GM21390 (cell line): ENCODE measurements at regions not wholly inside any gene's neighbourhood (a gene's known extent, or its start where the extent isn't known, plus 50 kb on each side); places are given as distances from the start of the nearest gene placed in this dataset.
"Not testable (repeated sequence)": the region's sequence is repeated elsewhere in the genome, so short reads cannot be mapped to it uniquely, and the experiment has no call there.

Source experiments
- ATAC-seq: cut with Tn5 transposase; IDR thresholded peaks from one replicate; pipeline ENCODE4 v1.9.1; 2021; ENCODE audit not compliant: unreplicated experiment

GRCh38 chr17:70426752-70427151 lies 257.4 kb downstream of the KCNJ2 start:
- no peak for ATAC-seq

GRCh38 chr17:70434536-70435490 lies 265.5 kb downstream of the KCNJ2 start:
- ATAC-seq: no peak

GRCh38 chr17:70437656-70438055 lies 268.3 kb downstream of the KCNJ2 start:
- ATAC-seq: no peak

- no peak for ATAC-seq
Observed at GRCh38 chr17:70446446-70446845, 277.1 kb downstream of the KCNJ2 start.

GRCh38 chr17:70447588-70447987 lies 278.3 kb downstream of the KCNJ2 start:
- ATAC-seq: no peak

GRCh38 chr17:70453075-70453474 lies 283.7 kb downstream of the KCNJ2 start:
- ATAC-seq: not testable (repeated sequence)

GRCh38 chr17:70454377-70454776 lies 285.0 kb downstream of the KCNJ2 start:
- ATAC-seq: no peak

GRCh38 chr17:70454908-70455307 lies 285.6 kb downstream of the KCNJ2 start:
- no peak for ATAC-seq

GRCh38 chr17:70464995-70465394 lies 295.7 kb downstream of the KCNJ2 start:
- ATAC-seq: no peak

- ATAC-seq: no peak
Observed at GRCh38 chr17:70468661-70469060, 299.3 kb downstream of the KCNJ2 start.

- no peak for ATAC-seq
Observed at GRCh38 chr17:70473049-70473448, 303.7 kb downstream of the KCNJ2 start.

GRCh38 chr17:70476368-70476767 lies 307.0 kb downstream of the KCNJ2 start:
- ATAC-seq: no peak

- ATAC-seq: no peak
Observed at GRCh38 chr17:70478902-70479301, 309.6 kb downstream of the KCNJ2 start.

GRCh38 chr17:70479779-70480178 lies 310.4 kb downstream of the KCNJ2 start:
- no peak for ATAC-seq

GRCh38 chr17:70483624-70484023 lies 314.3 kb downstream of the KCNJ2 start:
- no peak for ATAC-seq

- ATAC-seq: no peak
Observed at GRCh38 chr17:70484050-70484449, 314.7 kb downstream of the KCNJ2 start.

- no peak for ATAC-seq
Observed at GRCh38 chr17:70484496-70484895, 315.2 kb downstream of the KCNJ2 start.

- ATAC-seq: no peak
Observed at GRCh38 chr17:70492368-70492767, 323.0 kb downstream of the KCNJ2 start.

GRCh38 chr17:70493277-70493874 lies 324.0 kb downstream of the KCNJ2 start:
- no peak for ATAC-seq

GRCh38 chr17:70498631-70499030 lies 329.3 kb downstream of the KCNJ2 start:
- ATAC-seq: no peak

- no peak for ATAC-seq
Observed at GRCh38 chr17:70499067-70499786, 329.9 kb downstream of the KCNJ2 start.

- no peak for ATAC-seq
Observed at GRCh38 chr17:70503449-70503848, 334.1 kb downstream of the KCNJ2 start.
